Activated CD8-positive, alpha-beta memory T cell treated with anti-CD3 and anti-CD28 coated beads, Interleukin-2, amount 10 ng/mL, durations not matched to agents 7 days and 5 days (primary cell): ENCODE measurements at regions not wholly inside any gene's neighbourhood (a gene's known extent, or its start where the extent isn't known, plus 50 kb on each side); places are given as distances from the start of the nearest gene placed in this dataset.

Experiments
- ATAC-seq: fragments of 150-1000 bp; cut with Tn5 transposase; one replicate; pipeline ENCODE4 v1.10.0; 2021; ENCODE audit warnings: moderate library complexity
- CTCF ChIA-PET: fragments of 350-600 bp; sonication (Branson Sonifier 250); formaldehyde crosslinking; loops from one replicate; lab custom pipeline; 2021; ENCODE audit warnings: antibody characterized with exemption; lab: Charles Lee
- DNase-seq: peaks from one replicate; pipeline ENCODE4 v3.0.0-alpha.2; 2020
- H3K27ac Mint-ChIP-seq: one replicate; pipeline ENCODE4 v1.8.0; 2021; ENCODE audit warnings: mild to moderate bottlenecking, mixed read lengths
- H3K27me3 Mint-ChIP-seq: one replicate; pipeline ENCODE4 v1.8.0; 2021; ENCODE audit warnings: mixed read lengths
- H3K36me3 Mint-ChIP-seq: one replicate; pipeline ENCODE4 v1.8.0; 2021; ENCODE audit warnings: mild to moderate bottlenecking, mixed read lengths
- H3K4me1 Mint-ChIP-seq: one replicate; pipeline ENCODE4 v1.8.0; 2021; ENCODE audit warnings: mixed read lengths
- H3K4me3 Mint-ChIP-seq: one replicate; pipeline ENCODE4 v1.8.0; 2021; ENCODE audit warnings: mild to moderate bottlenecking, moderate library complexity, mixed read lengths
- H3K9me3 Mint-ChIP-seq: one replicate; pipeline ENCODE4 v1.8.0; 2022; ENCODE audit warnings: low read depth, mixed read lengths

DNA sequence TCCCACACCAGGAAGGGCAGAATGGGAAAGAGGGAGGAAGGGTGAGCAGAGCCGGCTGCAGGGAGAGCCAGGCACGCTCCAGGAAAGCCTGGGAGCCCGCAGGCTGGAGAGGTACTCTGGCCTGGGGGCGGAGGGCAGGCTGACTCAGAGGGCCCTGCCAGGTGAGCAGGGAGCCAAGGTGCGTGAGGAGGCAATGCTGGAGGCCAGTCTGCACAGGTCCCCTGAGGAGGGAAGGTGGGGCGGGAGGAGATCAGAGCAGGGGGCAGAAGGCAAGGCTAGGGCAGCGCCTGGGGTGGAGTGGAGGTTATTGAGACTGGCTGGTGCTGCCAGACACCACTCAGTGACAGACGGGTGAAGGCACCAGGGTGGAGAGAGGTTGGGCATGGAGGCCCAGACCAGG, 385.0 kb downstream of the BCL11B start:
- Mint-ChIP-seq H3K4me1 (no peaks in the 10 kb centered on the region), H3K9me3 (no peaks in the 10 kb centered on the region), H3K27ac (no peak overlapping the region), H3K27me3 (no peaks in the 10 kb centered on the region), H3K4me3 (no peak overlapping the region), H3K36me3 (peaks cover 2% of the 10 kb centered on the region)
- CTCF ChIA-PET: no interaction called here
- DNase-seq: no peak
- ATAC-seq: no peak

- Mint-ChIP-seq H3K4me3 (no peak overlapping the region), H3K9me3 (no peaks in the 10 kb centered on the region), H3K36me3 (peaks cover 2% of the 10 kb centered on the region), H3K4me1 (no peaks in the 10 kb centered on the region), H3K27ac (no peak overlapping the region), H3K27me3 (no peaks in the 10 kb centered on the region)
- ATAC-seq (no peak), DNase-seq (no peak)
- CTCF ChIA-PET: no interaction called here
These were observed 383.7 kb downstream of the BCL11B start for GRCh38 chr14:98888281-98888680.

DNA sequence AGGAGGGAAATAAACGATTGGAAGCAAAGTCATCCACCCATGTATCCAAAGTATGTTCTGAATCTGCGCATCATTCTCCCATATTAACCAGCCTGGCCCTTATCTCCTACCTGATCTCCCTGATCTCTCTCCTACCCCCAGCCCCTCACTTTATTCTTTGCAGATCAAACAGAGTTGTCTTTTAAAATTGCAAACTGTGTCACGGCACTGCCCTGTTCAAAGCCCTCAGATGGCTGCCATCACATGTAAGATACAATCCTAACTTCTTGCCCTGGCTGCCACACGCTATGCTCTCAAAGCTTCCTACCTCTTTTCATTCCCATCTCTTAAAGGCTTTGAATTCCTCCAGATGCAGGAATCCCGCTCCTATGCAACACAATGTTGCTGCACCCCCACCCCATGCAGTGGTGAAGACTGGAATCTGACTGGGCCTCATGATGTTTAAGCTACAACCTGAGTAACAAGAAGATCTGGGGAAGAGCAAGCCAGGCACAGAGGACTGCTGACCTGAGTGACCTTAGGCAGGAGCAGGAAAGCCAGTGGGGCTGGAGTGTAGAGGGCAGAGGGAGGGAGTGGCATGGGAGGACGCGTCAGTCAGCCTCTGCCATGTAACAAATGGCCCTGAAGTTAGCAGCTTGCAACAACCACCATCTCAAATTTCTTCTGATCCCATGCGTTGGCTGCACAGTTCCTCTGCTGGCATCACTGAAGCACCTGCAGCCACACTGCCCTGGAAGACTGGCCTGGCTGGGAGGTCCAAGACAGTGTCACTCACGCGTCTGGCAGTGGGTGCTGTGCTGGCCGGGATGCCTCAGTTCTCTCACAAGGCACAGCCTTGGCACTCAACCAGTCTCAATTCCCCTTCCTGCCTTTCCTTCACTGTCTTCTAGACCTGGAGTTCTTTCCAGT, 382.8 kb downstream of the BCL11B start:
- H3K36me3 Mint-ChIP-seq: peaks cover 2% of the 10 kb centered on the region
- CTCF ChIA-PET: no interaction called here
- H3K4me1 Mint-ChIP-seq: no peaks in the 10 kb centered on the region
- no peak overlapping the region for H3K27ac Mint-ChIP-seq
- no peaks in the 10 kb centered on the region for H3K27me3 Mint-ChIP-seq
- H3K4me3 Mint-ChIP-seq: no peak overlapping the region
- ATAC-seq: no peak
- H3K9me3 Mint-ChIP-seq: no peaks in the 10 kb centered on the region
- no peak for DNase-seq

DNA sequence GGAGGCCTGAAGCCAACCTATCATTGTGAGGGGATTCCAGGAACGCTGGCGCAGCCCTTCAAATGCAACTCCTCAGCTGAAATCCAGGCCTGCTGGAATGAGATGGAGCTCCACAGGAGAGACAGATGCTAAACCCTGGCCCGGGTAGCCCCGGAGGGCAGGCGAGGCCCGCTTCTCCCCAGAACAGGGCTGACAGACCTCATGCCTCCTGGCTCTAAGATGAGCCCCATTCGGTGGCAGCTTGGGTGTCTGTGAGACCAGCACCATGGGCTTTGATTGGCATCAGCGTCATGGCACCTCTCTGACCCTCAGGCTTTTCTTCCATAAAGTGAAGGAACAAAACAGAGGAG, 382.2 kb downstream of the BCL11B start:
- CTCF ChIA-PET: no interaction called here
- DNase-seq: no peak
- Mint-ChIP-seq H3K4me3 (no peak overlapping the region), H3K27ac (no peak overlapping the region), H3K9me3 (no peaks in the 10 kb centered on the region), H3K4me1 (no peaks in the 10 kb centered on the region), H3K27me3 (no peaks in the 10 kb centered on the region), H3K36me3 (peaks cover 2% of the 10 kb centered on the region)
- no peak for ATAC-seq

- CTCF ChIA-PET: no interaction called here
- DNase-seq: no peak
- no peak overlapping the region for H3K27ac Mint-ChIP-seq
- ATAC-seq: no peak
- H3K4me3 Mint-ChIP-seq: no peak overlapping the region
- no peaks in the 10 kb centered on the region for H3K36me3 Mint-ChIP-seq
- no peaks in the 10 kb centered on the region for H3K9me3 Mint-ChIP-seq
- H3K27me3 Mint-ChIP-seq: no peaks in the 10 kb centered on the region
- H3K4me1 Mint-ChIP-seq: no peaks in the 10 kb centered on the region
These were observed 381.2 kb downstream of the BCL11B start for GRCh38 chr14:98890556-98891340.

GRCh38 chr14:98893675-98894074, 378.3 kb downstream of the BCL11B start:
- Mint-ChIP-seq H3K27ac (no peak overlapping the region), H3K36me3 (no peaks in the 10 kb centered on the region), H3K4me1 (no peaks in the 10 kb centered on the region), H3K27me3 (no peaks in the 10 kb centered on the region), H3K4me3 (no peak overlapping the region), H3K9me3 (no peaks in the 10 kb centered on the region)
- CTCF ChIA-PET: interaction anchor here (0.9 kb wide), 1 partner anchor 11 kb away, joined by 3 read pairs; no protein-coding TSS in a partner anchor
- DNase-seq (no peak), ATAC-seq (no peak)

GRCh38 chr14:98894600-98894999, 377.4 kb downstream of the BCL11B start:
- Mint-ChIP-seq H3K4me1 (no peaks in the 10 kb centered on the region), H3K27ac (no peak overlapping the region), H3K27me3 (no peaks in the 10 kb centered on the region), H3K9me3 (no peaks in the 10 kb centered on the region), H3K4me3 (no peak overlapping the region), H3K36me3 (no peaks in the 10 kb centered on the region)
- CTCF ChIA-PET: no interaction called here
- no peak for ATAC-seq
- DNase-seq: no peak

- DNase-seq (no peak), ATAC-seq (no peak)
- H3K36me3 Mint-ChIP-seq: no peaks in the 10 kb centered on the region
- no peaks in the 10 kb centered on the region for H3K9me3 Mint-ChIP-seq
- H3K27me3 Mint-ChIP-seq: no peaks in the 10 kb centered on the region
- H3K4me1 Mint-ChIP-seq: no peaks in the 10 kb centered on the region
- CTCF ChIA-PET: interaction anchor here (0.7 kb wide), 1 partner anchor 18 kb away, joined by 3 read pairs; no protein-coding TSS in a partner anchor
- no peak overlapping the region for H3K4me3 Mint-ChIP-seq
- no peak overlapping the region for H3K27ac Mint-ChIP-seq
These were observed 375.5 kb downstream of the BCL11B start for GRCh38 chr14:98896449-98896848.

DNA sequence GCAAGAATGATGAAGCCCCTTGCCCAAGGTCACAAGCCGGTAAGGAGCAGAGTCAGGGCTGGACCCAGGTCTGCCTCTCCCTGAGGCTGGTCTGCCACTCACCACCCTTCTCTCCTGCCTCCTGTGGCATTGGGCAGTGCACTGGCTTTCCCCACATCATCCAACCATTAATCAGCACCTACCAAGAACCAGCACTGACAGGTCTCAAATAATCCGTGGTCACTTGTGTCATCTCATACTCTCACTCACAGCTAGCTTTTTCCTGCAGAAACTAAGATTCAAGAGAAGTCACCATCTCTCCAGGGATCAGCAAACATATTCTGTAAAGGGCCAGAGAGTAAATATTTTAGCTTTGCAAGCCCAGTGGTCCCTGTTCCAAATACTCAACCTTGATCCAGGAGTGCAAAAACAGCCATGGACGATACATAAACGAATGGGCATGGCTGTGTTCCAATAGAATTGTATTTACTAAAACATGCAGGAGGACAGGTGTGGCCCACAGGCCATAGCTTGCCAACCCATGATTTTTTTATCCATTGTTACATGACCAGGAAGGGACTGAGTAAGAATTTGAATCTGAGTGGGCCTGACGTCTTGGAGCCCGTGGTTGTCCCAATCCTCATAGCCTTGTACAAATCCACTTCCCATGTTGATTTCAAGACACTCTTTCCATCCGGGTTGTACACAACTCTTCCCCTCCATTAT, 374.2 kb downstream of the BCL11B start:
- Mint-ChIP-seq H3K4me1 (no peaks in the 10 kb centered on the region), H3K36me3 (no peaks in the 10 kb centered on the region), H3K27ac (no peak overlapping the region), H3K27me3 (no peaks in the 10 kb centered on the region), H3K4me3 (no peak overlapping the region), H3K9me3 (no peaks in the 10 kb centered on the region)
- CTCF ChIA-PET: no interaction called here
- ATAC-seq (no peak), DNase-seq (no peak)

DNA sequence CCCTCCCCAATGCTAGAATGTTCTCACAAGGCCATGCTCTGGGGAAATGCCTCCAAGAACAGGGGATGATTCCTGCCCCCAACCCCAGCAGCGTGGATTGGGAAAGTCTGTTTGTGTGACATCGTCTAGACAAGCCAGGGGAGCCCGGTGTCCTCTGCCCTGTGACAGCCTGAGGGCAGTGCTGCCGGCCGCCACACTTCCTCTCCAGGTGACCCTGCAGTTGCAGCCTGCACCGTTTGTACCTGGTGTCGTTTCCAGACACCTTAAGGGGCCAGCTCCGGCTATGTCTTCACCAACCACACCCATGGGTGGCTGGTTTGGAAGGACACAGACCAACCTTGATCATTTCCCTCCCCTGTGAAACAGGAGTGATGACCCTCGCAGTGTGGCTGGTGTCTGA, 372.6 kb downstream of the BCL11B start:
- ATAC-seq (no peak), DNase-seq (no peak)
- Mint-ChIP-seq H3K27ac (no peak overlapping the region), H3K36me3 (no peaks in the 10 kb centered on the region), H3K9me3 (no peaks in the 10 kb centered on the region), H3K27me3 (no peaks in the 10 kb centered on the region), H3K4me3 (no peak overlapping the region), H3K4me1 (no peaks in the 10 kb centered on the region)
- CTCF ChIA-PET: no interaction called here

- no peak overlapping the region for H3K4me3 Mint-ChIP-seq
- no peak overlapping the region for H3K27ac Mint-ChIP-seq
- no peaks in the 10 kb centered on the region for H3K36me3 Mint-ChIP-seq
- no peaks in the 10 kb centered on the region for H3K9me3 Mint-ChIP-seq
- CTCF ChIA-PET: no interaction called here
- DNase-seq (no peak), ATAC-seq (no peak)
- no peaks in the 10 kb centered on the region for H3K27me3 Mint-ChIP-seq
- H3K4me1 Mint-ChIP-seq: no peaks in the 10 kb centered on the region
These were observed 371.8 kb downstream of the BCL11B start for GRCh38 chr14:98900236-98900635.

GRCh38 chr14:98900798-98901197, 371.2 kb downstream of the BCL11B start:
- no peak for DNase-seq
- no peak for ATAC-seq
- Mint-ChIP-seq H3K27ac (no peak overlapping the region), H3K27me3 (no peaks in the 10 kb centered on the region), H3K4me1 (no peaks in the 10 kb centered on the region), H3K36me3 (no peaks in the 10 kb centered on the region), H3K4me3 (no peak overlapping the region), H3K9me3 (no peaks in the 10 kb centered on the region)
- CTCF ChIA-PET: no interaction called here

GRCh38 chr14:98901511-98902205, 370.3 kb downstream of the BCL11B start:
- Mint-ChIP-seq H3K4me3 (no peak overlapping the region), H3K9me3 (no peaks in the 10 kb centered on the region), H3K27me3 (no peaks in the 10 kb centered on the region), H3K27ac (no peak overlapping the region), H3K4me1 (no peaks in the 10 kb centered on the region), H3K36me3 (no peaks in the 10 kb centered on the region)
- no peak for DNase-seq
- ATAC-seq: no peak
- CTCF ChIA-PET: no interaction called here
